ENCODE measurements at regions not wholly inside any gene's neighbourhood (a gene's known extent, or its start where the extent isn't known, plus 50 kb on each side); places are given as distances from the start of the nearest gene placed in this dataset.

DNA sequence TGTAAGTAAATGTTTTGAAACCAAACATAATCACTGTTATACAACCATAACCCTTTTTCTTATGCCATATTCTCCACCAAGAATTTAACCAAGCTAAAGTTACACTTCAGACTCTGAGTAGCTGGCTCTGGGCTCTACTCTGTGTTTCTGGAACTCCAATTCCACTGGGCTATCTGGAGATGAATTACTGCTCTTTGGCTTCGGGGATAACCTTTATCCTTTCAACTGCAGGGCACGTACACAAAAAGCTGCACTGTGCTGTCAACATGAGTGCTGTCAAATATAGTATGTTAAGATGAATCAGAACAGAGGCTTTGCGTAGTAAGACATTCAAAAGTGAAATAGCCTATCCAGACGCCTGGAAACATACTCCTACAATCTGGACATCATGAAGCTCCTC, 500.6 kb downstream of the LTN1 start:
- TF ChIP-seq, protein P1, sequence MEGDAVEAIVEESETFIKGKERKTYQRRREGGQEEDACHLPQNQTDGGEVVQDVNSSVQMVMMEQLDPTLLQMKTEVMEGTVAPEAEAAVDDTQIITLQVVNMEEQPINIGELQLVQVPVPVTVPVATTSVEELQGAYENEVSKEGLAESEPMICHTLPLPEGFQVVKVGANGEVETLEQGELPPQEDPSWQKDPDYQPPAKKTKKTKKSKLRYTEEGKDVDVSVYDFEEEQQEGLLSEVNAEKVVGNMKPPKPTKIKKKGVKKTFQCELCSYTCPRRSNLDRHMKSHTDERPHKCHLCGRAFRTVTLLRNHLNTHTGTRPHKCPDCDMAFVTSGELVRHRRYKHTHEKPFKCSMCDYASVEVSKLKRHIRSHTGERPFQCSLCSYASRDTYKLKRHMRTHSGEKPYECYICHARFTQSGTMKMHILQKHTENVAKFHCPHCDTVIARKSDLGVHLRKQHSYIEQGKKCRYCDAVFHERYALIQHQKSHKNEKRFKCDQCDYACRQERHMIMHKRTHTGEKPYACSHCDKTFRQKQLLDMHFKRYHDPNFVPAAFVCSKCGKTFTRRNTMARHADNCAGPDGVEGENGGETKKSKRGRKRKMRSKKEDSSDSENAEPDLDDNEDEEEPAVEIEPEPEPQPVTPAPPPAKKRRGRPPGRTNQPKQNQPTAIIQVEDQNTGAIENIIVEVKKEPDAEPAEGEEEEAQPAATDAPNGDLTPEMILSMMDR (optimal IDR thresholded peaks at IDR 0.05 in 1 of 3, IDR thresholded peaks at IDR 0.05 in 1 of 3, conservative IDR thresholded peaks at IDR 0.05 in 1 of 3; ENCODE audit: extremely low read depth in 1 of 3, insufficient read depth in 2 of 3, low read length in 3 of 3) = no peak
- no peak for TF ChIP-seq EZH2 (IDR thresholded peaks at IDR 0.05; ENCODE audit: low read length)
